PC-9 (cell line): ENCODE measurements at regions not wholly inside any gene's neighbourhood (a gene's known extent, or its start where the extent isn't known, plus 50 kb on each side); places are given as distances from the start of the nearest gene placed in this dataset.

Experiments used
- CTCF ChIP-seq: fragments of 200-600 bp; sonication (generic); conservative IDR thresholded peaks from 2 replicates; pipeline ENCODE4 v1.6.1; 2017; ENCODE audit warnings: mixed run types, antibody characterized with exemption, mild to moderate bottlenecking, moderate library complexity
- EZH2 ChIP-seq: fragments of 200-600 bp; sonication (generic); IDR thresholded peaks from 2 replicates; pipeline ENCODE4 v1.8.0; 2017; ENCODE audit warnings: antibody characterized with exemption, low read depth

GRCh38 chr15:46892621-46893160, 824.6 kb upstream of the SEMA6D start:
- TF ChIP-seq CTCF (no peak), EZH2 (no peak)
